Choroid plexus epithelial cell (primary cell): ENCODE measurements at regions not wholly inside any gene's neighbourhood (a gene's known extent, or its start where the extent isn't known, plus 50 kb on each side); places are given as distances from the start of the nearest gene placed in this dataset.
"Not testable (repeated sequence)": the region's sequence is repeated elsewhere in the genome, so short reads cannot be mapped to it uniquely, and the experiment has no call there.

Experiments
- DNase-seq: peaks from one replicate; pipeline ENCODE4 v3.0.0-alpha.2; 2010; ENCODE audit warnings: low read depth
- H3K4me3 ChIP-seq: 2 replicates; pipeline ENCODE4 v1.5.1; 2011; ENCODE audit warnings: low read depth, mild to moderate bottlenecking, control low read depth, low read length, moderate library complexity
- TF ChIP-seq, protein P1 (sequence below): conservative IDR thresholded peaks from 2 replicates; pipeline ENCODE4 v1.5.1; 2011; ENCODE audit warnings: low read depth, mild to moderate bottlenecking, control low read depth, inconsistent platforms, low read length, moderate library complexity

GRCh38 chr17:45578516-45579455 is 88.3 kb upstream of the PLEKHM1 start:
- H3K4me3 ChIP-seq: no peak overlapping the region
- DNase-seq: no peak
- TF ChIP-seq, protein P1, sequence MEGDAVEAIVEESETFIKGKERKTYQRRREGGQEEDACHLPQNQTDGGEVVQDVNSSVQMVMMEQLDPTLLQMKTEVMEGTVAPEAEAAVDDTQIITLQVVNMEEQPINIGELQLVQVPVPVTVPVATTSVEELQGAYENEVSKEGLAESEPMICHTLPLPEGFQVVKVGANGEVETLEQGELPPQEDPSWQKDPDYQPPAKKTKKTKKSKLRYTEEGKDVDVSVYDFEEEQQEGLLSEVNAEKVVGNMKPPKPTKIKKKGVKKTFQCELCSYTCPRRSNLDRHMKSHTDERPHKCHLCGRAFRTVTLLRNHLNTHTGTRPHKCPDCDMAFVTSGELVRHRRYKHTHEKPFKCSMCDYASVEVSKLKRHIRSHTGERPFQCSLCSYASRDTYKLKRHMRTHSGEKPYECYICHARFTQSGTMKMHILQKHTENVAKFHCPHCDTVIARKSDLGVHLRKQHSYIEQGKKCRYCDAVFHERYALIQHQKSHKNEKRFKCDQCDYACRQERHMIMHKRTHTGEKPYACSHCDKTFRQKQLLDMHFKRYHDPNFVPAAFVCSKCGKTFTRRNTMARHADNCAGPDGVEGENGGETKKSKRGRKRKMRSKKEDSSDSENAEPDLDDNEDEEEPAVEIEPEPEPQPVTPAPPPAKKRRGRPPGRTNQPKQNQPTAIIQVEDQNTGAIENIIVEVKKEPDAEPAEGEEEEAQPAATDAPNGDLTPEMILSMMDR: no peak

DNA sequence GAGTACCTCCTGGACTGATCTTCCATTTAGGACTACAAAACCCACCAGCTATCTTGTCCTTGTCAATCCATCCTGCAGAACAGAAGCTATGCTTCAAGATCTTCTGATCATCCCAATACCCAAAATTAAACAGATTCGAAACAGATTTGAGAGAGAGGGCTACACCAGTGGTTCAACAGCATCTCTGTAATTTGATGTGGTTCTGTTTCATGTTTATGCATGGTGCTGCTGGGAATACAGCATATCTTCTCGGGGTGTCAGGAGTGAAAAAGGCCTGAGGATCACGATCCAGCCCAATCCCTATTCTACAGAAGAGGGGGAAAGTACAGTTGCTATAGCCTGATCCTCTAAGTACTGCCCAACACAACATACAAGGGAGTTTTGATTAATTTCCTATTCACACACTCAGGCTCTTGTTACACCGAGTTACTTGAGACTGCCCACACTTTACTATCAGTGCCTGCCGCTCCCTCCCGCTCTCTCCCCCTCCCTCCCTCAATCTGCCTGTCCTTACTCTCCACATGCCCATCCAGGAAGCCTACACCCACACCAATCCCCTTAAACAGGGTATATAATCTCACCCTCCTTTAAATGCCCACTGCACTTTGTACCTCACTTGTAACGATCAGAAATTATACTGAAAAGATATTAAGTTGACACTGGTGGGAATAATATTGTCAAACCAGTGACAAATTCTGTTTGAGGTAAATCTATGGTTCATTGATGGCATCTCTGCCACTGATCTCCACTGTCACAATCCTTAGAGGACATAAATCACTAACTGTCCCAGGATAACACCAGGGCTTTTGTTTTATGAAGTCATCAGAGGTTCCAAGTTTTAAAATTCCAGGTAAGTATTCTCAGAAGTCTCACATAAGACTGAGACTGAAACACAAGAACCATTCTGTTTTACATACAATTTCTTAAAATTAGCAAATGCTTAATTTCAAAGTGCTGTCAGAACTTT is 89.3 kb upstream of the PLEKHM1 start:
- TF ChIP-seq, protein P1: no peak
- no peak for DNase-seq
- H3K4me3 ChIP-seq: no peak overlapping the region

DNA sequence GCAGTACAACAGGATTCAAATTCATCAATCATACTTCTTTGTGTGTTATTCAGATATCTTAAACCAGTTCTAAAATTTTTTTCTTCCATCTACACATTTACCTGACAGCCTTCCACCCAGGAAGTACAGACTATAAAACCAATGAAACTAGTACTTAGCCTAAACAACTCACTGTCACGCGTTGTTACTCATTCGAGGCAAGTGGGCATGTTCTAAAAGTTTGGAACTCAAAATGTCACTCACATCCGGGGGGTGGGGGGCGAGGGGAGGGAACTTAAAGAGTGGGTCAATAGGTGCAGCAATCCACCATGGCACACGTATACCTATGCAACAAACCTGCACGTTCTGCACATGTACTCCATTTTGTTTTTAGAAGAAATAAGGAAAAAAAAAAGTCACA is 90.4 kb upstream of the PLEKHM1 start:
- TF ChIP-seq, protein P1: no peak
- no peak for DNase-seq
- no peak overlapping the region for H3K4me3 ChIP-seq

DNA sequence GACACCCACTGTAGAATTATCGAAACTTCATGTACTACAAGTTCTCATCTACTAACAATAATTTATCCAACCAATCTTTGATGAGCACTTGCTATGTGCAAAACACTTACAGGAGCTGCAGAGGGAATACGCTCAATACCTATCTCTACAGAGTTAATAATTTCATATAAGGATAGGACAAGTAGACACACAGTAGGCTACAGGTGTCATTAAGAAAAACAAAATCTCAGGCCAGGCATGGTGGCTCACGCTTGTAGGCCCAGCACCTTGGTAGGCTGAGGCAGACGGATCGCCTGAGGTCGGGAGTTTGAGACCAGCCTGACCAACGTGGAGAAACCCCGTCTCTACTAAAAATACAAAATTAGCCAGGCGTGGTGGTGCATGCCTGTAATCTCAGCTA is 91.3 kb upstream of the PLEKHM1 start:
- DNase-seq: no peak
- H3K4me3 ChIP-seq: no peak overlapping the region
- TF ChIP-seq, protein P1: no peak

- DNase-seq: peak; percentile 3
- TF ChIP-seq, protein P1: no peak
- peak overlapping the region; percentile 62 for H3K4me3 ChIP-seq
Observed at GRCh38 chr17:45584092-45585036, 93.8 kb upstream of the PLEKHM1 start.

- peak; percentile 44 for DNase-seq
- peak overlapping the region; percentile 62 for H3K4me3 ChIP-seq
Observed at GRCh38 chr17:45585037-45585733, 94.7 kb upstream of the PLEKHM1 start.

GRCh38 chr17:45585794-45586650 is 95.5 kb upstream of the PLEKHM1 start:
- peak; percentile 28 for DNase-seq
- H3K4me3 ChIP-seq: peak overlapping the region; percentile 48

GRCh38 chr17:45586651-45586934 is 96.1 kb upstream of the PLEKHM1 start:
- not testable (repeated sequence) for DNase-seq, H3K4me3 ChIP-seq
